ENCODE measurements at regions not wholly inside any gene's neighbourhood (a gene's known extent, or its start where the extent isn't known, plus 50 kb on each side); places are given as distances from the start of the nearest gene placed in this dataset.
"Not testable (repeated sequence)": the region's sequence is repeated elsewhere in the genome, so short reads cannot be mapped to it uniquely, and the experiment has no call there.

DNA sequence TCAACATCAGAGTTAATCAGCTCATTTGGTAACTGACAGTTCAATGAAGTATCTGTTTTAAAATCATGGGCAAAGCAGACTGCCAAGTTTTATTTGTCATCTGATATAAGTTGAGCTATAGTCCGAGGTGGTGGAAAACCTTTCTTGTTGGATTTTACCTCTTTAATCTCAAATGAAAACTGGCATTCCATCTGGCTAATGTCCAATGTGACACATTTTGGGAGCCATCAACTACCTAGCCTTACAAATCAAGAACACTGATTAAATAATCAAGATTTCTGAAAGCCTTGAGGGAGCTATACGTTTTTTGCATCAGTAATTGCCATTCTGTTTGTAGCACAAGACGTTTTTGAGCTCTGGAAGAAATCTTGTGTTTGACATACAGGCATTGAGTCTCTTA is 1380.5 kb upstream of the WWC1 start:
- in situ Hi-C loops (cut with HindIII; ENCODE audit: low sequenced_read_pairs) = no loop called here

DNA sequence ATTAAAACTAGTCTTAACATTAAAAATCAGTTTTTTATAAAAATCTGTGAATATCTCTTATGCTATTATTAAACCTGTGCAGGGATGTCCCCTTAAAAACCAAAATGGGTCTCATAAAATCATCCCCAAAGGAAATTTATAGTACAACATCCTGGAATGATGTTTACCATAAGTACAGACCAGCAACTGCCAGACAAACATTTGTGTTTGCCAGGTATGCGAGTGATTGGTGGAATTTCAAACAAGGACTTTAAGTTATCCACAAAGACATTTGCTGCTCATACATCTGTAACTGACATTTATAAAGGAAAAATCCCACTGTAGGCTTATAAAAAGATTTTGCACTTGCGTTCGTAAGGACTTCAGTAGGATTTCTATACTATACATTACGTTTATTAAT is 1375.4 kb upstream of the WWC1 start:
- in situ Hi-C loops (cut with HindIII; ENCODE audit: low sequenced_read_pairs) = no loop called here

DNA sequence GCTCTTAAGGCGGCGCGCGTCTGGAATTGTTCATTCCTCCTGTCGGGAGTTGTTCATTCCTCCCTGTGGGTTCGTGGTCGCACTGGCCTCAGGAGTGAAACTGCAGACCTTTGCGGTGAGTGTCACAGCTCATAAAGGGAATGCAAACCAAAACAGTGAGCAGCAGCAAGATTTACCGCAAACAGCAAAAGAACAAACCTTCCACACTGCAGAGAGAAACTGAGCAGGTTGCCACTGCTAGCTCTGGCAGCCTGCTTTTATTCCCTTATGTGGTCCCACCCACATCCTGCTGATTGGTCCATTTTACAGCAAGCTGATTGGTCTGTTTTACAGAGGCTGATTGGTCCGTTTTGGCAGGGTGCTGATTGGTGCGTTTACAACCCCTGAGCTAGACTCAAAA is 1365.3 kb upstream of the WWC1 start:
- in situ Hi-C loops (cut with HindIII; ENCODE audit: low sequenced_read_pairs) = no loop called here

DNA sequence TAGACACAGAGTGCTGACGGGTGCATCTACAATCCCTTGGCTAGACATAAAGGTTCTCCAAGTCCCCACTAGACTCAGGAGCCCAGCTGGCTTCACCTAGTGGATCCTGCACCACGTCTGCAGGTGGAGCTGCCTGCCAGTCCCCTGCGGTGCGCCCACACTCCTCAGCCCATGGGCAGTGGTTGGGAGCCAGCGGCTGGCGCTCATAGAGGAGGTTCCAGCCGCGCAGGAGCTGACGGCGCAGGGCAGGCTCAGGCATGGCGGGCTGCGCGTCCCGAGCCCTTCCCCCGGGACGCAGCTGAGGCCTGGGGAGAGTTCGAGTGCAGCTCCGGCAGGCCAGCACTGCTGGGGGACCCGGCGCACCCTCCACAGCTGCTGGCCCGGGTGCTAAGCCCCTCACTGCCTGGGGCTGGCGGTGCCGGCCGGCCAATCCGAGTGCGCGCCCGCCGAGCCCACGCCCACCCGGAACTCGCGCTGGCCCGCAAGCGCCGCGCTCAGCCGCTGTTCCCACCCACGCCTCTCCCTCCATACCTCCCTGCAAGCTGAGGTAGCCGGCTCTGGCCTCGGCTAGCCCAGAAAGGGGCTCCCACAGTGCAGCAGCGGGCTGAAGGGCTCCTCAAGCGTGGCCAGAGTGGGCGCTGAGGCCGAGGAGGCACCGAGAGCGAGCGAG is 1364.5 kb upstream of the WWC1 start:
- in situ Hi-C loops (cut with HindIII; ENCODE audit: low sequenced_read_pairs) = not testable (repeated sequence)

DNA sequence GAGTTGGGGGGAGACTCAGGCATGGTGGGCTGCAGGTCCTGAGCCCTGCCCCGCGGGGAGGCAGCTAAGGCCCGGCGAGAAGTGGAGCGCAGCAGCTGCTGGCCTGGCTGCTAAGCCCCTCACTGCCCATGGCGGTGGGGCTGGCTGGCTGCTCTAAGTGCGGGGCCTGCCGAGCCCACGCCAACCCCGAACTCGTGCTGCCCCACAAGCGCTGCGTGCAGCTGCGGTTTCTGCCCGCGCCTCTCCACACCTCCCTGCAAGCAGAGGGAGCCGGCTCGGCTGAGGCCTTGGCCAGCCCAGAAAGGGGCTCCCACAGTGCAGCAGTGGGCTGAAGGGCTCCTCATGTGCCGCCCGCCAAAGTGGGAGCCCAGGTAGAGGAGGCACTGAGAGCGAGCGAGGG is 1355.1 kb upstream of the WWC1 start:
- in situ Hi-C loops (cut with HindIII; ENCODE audit: low sequenced_read_pairs) = no loop called here

DNA sequence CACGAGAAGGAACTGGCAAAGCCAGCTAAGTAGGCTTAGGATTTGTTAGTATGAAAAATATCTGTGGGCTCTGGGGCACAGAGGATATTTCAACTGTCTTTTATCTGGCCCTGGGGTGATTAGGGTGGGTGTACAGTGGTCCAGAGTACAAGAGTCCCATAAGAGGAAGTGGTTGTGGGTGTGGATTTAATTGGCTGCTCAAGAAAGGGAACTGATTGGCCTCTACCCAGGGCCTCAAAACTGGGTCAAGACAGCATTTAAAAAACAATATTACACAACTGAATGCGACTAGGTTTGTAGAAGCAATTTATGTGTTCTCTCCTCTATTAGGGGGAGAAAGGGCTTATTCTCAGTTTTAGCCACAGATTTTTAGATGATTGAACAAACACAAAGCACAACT is 1353.4 kb upstream of the WWC1 start:
- in situ Hi-C loops (cut with HindIII; ENCODE audit: low sequenced_read_pairs) = no loop called here

DNA sequence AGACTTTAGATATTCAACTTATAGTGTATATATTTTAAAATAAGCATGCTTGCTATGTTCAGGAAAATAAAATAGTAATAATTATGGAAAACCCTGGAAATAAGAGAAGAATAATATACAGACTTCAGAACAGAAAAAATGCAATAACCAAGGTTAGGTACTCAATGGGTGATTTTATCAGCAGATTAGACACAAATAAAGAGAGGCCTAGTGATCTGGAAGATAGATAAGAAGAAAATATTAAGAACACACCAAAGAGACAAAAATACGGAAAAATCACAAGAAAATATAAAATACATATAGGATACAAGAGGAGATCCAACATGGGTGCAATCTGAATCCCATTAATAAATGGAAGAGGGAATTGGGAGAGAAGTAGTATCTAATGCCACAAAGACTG is 1348.5 kb upstream of the WWC1 start:
- in situ Hi-C loops (cut with HindIII; ENCODE audit: low sequenced_read_pairs) = no loop called here

DNA sequence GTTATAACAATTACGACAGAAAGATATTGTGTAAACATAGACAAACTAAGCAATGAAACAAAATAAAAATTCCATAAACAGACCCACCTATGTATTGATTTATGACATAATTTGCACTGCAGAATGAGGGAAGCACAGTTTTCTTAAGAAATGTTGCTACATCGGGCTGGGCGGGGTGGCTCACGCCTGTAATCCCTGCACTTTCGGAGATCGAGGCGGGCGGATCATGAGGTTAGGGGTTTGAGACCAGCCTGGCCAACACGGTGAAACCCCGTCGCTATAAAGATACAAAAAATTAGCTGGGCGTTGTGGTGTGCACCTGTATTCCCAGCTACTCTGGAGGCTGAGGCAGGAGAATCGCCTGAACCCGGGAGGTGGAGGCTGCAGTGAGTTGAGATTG is 1344.4 kb upstream of the WWC1 start:
- in situ Hi-C loops (cut with HindIII; ENCODE audit: low sequenced_read_pairs) = no loop called here

DNA sequence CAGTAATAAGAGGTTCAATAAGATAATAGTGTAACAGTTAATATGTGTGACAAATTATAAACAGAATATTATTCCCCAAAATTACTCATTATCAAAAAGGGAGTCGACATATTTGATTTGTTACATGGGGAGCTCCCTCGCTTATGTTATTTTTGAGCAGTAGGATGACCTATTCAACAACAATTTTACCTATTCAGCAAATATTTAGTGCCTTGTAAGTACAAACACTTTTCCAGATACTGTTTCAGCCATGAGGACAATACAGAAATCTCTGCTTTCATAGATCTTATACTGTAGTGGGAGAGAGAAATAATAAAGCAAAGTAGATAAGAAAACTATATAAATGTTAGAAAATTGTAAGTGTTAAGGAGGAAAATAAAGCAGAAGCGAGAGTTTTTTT is 1342.8 kb upstream of the WWC1 start:
- in situ Hi-C loops (cut with HindIII; ENCODE audit: low sequenced_read_pairs) = no loop called here

DNA sequence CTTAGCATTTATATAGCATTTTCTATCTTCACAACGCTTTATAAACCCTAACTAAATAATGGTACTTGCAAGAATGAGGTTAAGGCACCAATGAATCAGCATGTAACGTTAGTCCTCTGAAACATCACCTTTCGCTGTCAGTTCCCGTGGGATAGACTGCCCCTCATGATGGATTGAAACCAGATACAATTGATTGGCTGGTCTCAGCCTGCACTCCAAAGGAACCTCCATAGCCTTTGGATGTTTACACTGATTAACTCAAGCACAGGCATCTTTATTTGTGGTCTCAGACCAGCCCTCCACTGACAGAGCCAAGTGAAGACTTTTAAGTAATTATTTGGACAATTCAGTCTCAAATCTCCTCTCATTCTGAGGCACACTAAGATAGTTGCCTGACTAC is 1339.4 kb upstream of the WWC1 start:
- in situ Hi-C loops (cut with HindIII; ENCODE audit: low sequenced_read_pairs) = no loop called here

DNA sequence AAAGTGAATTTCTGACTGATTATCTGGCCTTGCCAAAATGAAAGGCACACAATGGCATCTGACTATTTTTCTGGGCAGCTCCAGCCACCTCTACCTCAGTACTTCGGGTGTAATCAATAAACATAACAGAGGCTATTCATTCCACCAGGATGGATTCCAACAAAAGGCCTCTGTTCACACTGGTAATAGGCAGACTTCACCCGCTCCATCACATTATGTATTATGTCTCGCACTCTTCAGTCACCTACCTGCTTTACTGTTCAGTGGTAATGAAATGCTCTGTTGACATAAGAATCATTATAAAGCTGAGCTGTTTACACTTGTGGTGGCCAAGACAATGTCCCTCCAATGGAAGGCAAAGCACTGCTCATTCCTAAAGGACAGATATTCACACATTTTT is 1333.7 kb upstream of the WWC1 start:
- in situ Hi-C loops (cut with HindIII; ENCODE audit: low sequenced_read_pairs) = no loop called here

DNA sequence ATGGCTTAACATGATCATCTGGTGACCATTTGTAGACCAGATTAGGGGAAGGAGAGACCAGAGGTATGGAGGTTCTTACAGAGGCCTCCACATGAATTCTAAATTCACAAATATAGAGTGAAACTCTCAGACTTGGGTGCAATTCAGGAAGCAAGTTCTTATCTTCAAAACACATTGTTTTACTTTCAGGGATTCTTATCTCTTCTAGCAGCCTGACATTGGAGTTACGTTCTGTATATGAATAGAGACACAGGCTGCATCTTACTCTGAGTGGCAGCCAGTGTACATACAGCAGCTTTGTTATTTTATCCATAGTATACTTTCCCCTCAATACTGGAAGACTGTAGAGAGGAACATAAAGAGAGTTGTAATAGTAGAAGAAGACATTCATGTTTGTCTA is 1331.7 kb upstream of the WWC1 start:
- in situ Hi-C loops (cut with HindIII; ENCODE audit: low sequenced_read_pairs) = no loop called here

DNA sequence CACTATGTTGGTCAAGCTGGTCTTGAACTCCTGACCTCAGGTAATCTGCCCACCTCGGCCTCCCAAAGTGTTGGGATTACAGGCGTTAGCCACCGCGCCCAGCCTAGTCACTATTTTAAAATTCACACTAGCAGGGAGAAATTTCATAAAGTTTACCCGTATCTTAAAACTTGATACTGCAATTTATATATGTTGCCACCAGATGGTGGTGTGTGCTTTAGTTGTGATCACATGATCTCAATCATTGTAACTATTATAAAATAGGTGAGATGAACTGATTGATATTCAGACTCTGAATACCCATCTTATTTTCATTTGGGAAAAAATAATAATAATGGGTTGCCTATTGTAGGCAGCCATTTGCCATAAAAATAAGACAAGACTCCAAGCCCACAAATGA is 1330.4 kb upstream of the WWC1 start:
- in situ Hi-C loops (cut with HindIII; ENCODE audit: low sequenced_read_pairs) = no loop called here

DNA sequence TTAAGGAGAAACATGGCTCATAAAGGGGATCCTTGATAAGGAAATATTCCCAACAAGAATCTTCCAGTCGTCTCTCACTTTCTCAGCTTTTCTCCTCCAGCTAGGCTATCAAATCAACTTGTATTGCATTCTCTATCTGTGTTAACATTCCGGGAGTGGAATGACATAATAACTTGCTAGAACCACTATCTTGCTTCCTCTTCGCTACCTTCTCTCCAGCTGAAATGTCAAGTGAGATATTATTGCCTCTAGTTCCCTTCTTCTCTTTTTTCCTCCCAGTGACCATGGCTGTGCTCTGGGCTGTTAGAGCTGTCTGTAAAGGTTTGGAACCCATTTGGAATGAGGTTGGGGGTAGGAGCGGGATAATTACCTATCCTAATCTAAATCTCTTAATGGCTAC is 1329.5 kb upstream of the WWC1 start:
- in situ Hi-C loops (cut with HindIII; ENCODE audit: low sequenced_read_pairs) = no loop called here

DNA sequence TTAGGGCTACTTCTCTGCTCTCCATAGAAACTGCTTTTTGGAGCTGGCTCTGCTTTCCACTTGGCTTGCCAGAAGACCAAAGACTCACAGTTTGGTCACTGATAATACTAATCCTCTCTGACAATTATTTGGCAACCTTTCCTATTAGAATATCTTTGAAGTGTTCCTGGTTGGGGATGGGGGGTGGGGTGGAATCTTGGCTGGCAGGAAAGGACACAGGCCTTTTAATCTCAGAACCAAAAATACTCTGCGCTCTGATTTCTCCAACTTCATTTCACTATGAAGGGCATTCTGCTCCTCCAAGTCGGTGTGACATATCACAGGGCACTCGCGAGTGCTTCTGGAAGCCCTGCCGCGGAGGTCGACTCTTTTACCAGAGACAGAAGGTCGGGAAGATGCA is 1329.0 kb upstream of the WWC1 start:
- in situ Hi-C loops (cut with HindIII; ENCODE audit: low sequenced_read_pairs) = no loop called here

DNA sequence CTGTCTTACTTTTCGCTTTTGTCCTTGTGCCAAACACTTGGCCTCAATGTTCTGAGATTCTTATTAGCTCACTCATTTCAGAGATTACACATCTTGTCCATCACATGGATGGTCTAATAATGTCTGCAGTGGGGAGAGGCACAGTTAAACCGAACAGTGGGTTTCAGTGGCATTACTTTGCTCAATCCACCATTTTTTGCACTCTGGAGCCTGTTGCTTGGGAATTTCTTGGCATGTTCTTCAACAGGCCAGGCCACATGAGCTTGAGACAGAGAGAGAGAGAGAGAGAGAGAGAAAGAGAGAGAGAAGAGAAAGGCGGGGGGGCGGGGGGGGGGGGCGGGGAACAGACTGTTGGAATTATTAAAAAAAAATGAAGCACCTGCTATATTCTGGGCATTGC is 1327.8 kb upstream of the WWC1 start:
- in situ Hi-C loops (cut with HindIII; ENCODE audit: low sequenced_read_pairs) = no loop called here

DNA sequence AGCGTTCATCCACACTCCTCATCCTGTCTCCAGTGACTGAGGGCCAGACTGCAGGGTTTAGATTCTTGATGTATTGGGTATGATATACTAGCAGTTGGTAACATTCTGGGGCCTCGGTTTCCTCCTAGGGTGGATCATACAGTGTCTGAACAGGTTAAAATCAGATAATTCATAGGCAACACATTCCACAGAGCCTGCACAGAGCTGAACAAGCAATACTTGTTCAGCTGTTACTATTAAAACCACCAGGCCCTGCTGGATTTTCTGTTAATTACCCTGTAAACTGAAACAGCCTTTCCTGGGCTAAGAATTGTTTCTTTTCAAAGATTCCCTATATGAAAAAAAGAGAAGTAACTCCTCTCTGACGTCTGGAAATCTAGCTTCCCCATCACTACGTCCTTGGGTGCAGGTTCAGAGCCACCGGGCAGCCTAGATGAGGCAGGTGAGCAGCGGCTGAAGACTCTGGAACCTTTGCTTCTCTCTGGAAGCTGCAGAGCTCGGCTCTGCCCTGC is 1313.5 kb upstream of the WWC1 start:
- in situ Hi-C loops (cut with HindIII; ENCODE audit: low sequenced_read_pairs) = no loop called here

DNA sequence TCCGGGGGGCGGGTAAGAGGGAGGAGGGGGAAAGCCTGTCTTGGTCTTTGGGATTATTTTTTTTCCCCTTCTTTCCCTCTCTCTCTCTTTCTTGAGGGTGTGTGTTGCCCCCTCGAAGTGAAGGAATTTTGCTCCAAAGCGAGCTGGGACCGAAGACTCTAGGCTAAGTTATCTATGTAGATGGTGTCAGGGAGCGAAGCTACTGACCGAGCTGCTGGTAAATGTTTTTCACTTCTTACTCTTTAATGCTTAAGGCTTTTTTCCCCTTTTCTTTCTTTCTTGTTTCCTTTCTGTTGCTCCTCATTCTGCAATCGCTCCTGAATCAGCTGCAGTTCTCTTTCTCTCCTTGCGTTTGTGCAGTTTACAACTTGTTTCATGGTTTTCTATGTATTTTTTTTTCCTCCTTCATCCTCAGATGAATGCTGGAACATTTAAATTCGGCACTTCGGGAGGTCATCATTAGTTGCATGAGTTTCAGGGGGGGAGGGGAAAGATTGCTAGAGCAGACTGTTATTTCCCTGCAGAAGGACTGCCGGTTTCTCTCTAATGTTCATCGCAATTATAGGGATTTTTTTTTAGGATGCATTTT is 1312.0 kb upstream of the WWC1 start:
- in situ Hi-C loops (cut with HindIII; ENCODE audit: low sequenced_read_pairs) = no loop called here

DNA sequence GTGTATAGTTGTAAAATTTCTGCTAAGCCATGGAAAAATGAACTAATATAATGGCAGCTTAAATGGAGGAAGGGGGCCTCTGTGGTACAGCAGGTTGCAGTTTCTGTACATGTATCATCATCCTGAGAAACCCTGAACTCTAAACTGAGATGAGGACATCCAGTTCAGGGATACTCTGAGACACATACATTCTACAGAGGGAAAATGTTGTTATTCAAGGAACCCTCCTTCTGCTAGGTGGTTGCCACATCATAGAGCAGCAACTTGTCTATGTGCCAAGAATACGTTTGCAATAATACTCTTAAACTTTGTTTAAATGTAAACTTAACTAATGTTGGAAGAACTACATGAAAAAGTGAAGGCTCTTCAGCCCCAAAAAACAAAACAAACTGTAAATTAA is 1310.8 kb upstream of the WWC1 start:
- in situ Hi-C loops (cut with HindIII; ENCODE audit: low sequenced_read_pairs) = no loop called here

DNA sequence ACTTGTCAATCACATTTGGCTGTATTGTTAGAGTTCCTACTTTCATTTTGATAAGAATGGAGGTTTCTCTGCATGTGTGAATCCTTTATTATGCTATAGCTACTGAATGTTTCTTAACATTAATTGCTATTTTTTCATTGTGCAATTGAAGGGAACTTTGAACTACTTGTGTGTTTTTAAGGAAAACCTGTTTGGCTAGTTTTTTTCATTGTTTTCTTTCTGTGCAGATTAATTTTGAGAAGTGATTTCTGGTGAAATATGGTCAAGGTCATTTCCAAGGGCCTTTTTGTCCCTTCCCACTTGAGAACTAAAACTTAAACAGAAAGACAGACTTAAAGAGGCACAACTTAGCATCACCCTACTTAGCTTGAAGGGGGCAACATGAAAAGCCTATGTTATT is 1309.2 kb upstream of the WWC1 start:
- in situ Hi-C loops (cut with HindIII; ENCODE audit: low sequenced_read_pairs) = no loop called here

DNA sequence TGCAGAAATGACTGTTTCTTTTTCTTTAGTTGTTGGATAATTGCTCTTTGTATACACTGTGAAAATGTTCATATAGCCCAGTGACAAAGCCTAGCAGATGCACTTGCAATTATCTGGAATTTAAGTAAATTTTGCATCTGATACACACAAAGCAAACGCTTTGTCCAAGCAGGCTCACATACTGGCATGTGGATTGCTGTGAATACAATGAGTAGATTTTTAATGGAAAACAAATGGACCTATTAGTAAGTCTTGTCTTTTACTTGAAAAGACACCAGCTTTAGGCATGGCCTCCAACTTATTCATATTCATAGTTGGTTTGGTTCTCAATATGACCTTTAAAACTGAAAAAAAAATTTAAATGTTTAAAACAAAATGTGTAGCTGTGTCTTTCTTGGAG is 1299.8 kb upstream of the WWC1 start:
- in situ Hi-C loops (cut with HindIII; ENCODE audit: low sequenced_read_pairs) = no loop called here

DNA sequence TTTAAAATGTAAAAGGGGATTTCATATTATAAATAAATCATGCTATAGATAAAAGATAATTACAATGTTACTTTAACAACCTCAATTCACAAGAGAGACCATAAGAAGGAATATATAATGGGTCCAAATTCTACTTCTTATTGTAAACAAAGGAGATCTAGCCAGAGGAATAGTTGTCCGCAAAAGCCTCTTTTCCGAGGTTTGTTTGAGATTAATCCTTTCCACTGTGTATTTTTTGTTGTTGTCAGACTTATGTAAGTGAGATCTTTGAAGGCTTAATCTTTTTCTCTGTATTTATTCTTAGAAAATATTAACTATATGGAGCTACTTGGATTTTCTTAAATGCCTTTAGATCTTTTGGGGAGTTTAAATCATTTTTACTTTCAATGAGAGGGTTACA is 1299.3 kb upstream of the WWC1 start:
- in situ Hi-C loops (cut with HindIII; ENCODE audit: low sequenced_read_pairs) = no loop called here
